HG03521 (cell line): ENCODE measurements at regions not wholly inside any gene's neighbourhood (a gene's known extent, or its start where the extent isn't known, plus 50 kb on each side); places are given as distances from the start of the nearest gene placed in this dataset.
"Not testable (repeated sequence)": the region's sequence is repeated elsewhere in the genome, so short reads cannot be mapped to it uniquely, and the experiment has no call there.

Source experiments
- ATAC-seq: cut with Tn5 transposase; IDR thresholded peaks from one replicate; pipeline ENCODE4 v1.9.1; 2021; ENCODE audit warnings: mild to moderate bottlenecking, moderate library complexity; ENCODE audit not compliant: unreplicated experiment

DNA sequence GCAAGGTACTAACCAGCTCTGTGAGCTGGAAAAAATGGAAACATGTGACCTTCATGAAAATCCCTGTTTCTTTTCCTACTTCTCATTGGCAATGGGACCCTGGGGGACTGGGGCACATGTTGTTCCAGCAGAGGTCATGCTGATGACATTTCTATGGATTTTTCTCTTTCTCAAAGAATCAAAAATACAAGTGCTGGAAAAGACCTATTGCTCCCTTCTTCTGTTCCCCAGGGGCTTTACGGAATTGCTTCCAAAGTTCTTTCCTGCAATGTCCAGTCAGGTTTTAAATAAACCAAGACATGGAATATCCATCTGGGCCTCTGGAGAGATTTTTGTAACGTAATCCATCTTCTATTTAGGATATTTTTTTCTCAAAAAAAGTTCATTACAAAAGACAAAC, 1006.1 kb upstream of the CELF4 start:
- no peak for ATAC-seq

DNA sequence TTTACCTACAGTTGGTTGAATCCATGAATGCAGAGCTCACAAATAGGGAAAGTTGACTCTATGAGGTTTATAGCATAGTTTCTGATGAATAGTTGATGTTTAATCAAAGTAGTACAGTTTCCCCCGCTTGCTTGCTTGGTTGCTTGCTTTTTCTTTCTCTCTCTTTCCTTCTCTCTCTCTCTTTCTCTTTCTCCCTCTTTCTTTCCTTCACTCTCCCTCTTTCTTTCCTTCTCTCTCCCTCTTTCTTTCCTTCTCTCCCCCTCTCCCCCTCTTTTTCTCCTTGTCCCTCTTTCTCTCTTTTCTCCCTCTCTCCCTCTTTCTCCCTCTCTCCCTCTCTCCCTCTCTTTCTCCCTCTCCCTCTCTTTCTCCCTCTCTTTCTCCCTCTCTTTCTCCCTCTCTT, 999.9 kb upstream of the CELF4 start:
- ATAC-seq = no peak

DNA sequence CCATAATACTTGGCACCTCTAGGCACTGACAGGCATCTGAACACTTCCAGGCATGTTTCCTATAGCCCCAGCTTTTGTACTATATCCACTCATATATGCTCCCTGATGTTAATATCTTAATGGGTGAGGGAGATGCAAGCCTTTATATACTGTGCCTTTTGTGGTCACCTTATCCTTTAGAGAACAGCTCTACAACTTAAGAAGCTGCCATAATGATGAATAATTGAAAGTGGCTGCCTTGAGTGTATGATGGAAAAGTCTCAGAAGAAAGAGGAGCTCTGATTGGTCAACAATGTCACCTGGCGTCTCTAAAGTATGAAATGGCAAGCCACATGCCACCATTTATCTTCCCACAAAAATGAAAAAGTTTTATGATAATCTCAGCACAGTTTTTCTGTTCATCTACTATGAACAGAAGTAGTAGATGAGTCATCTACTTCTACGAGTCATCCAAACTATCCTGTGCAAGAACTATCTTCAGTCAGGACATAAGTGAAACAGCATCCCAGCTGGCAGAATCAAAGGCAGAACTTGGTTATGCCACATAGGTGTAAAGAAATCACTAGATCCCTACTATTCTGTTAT, 997.9 kb upstream of the CELF4 start:
- ATAC-seq = no peak

DNA sequence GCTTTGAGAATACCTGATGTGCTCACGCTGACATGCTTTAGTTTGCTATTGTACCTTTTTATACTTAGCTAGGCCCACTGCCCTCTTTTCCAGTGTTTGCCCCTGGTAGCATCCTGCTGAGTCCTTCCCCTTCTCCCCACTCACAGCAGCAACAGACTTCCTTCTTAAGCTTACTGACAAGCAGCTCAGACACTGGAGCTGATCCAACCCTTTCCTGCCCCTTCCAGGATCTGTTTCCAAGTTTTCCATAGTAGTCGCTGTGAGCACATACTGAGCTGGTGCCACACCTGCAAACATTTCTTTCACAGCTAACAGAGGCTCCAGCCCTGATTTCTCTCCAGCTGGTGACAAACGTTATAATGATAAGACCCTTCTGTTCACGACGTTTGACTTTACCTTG, 991.4 kb upstream of the CELF4 start:
- ATAC-seq = no peak

DNA sequence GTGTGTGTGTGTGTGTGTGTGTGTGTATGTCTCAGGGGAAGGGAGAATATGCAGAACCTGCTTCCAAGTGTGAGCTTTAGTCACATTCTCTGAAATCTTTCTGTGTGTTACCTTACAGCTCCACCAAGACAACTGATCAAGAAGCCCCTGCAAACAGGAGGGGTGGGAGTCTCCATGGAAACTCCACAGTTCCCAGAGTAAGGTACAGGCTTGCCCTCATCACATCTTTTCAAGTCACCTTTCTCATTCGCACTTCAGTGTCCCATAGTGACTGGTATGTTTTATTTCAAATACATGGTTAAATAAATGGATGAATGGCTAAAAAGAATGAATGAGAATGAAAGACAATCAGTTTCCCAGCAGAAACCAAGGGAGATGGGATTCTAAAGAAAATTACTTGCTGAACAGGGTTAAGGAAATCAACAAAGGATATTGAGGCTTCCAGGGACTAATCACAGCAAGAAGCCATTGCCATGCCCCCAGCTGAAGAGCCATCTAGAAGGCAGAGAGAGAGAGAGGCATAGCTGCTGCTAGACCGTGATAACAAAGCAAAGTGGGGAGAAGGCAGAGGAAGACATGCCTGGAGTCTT, 987.2 kb upstream of the CELF4 start:
- no peak for ATAC-seq

DNA sequence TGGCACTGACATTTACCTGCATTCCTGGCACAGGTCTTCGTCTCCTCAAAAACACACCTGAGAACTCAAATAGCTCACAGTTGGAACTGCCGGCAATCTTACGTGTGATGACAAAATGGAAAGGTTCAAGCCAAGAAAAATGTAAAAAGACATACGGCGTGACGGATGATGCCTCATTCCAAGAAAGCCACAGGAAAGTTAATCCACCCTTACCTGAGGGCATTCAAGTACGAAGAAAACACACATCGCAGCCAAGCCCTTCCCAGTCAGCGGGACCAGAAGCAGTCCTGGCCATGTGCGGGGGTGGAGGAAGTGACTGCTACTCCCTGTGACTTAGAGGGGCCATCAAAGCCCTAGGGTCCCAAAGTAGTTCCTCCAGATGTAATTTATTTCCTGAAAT, 986.3 kb upstream of the CELF4 start:
- ATAC-seq = no peak

DNA sequence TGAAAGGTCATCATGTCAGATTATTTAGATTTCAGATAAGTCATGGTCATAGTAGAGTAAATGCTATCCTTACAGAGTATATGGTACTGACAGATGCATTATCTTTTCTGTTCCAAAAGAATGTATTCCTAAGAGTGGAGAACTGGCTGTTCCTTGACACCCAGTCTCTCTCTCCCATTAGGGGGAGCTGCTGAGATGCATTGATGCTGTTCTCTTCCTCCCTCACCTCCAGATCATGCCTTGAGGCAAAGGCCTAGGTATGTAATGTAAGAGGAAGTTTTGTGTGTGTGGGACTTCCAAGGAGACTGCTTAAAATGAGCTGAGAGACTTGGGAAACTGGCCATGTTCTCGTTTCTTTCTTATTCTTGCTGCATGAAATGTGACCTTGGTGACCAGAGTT, 979.5 kb upstream of the CELF4 start:
- no peak for ATAC-seq

DNA sequence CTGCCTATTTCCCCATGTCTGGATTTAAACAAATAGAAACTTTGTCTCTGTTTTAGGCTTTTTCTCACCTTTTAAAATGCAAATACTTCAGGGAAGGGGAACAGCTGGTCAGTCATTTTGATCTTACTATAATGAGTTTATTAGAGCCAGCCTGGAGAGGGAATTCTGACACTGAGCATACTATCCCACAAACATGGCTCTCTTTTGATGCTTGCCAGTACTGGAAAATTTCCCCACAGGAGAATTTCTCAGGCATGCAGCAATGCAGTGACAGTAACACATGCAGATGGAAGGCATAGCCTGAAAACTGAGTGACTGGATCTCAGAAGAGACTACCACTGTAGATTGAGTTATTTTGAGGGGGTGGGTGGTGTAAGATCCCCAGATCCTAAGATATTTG, 974.3 kb upstream of the CELF4 start:
- no peak for ATAC-seq

DNA sequence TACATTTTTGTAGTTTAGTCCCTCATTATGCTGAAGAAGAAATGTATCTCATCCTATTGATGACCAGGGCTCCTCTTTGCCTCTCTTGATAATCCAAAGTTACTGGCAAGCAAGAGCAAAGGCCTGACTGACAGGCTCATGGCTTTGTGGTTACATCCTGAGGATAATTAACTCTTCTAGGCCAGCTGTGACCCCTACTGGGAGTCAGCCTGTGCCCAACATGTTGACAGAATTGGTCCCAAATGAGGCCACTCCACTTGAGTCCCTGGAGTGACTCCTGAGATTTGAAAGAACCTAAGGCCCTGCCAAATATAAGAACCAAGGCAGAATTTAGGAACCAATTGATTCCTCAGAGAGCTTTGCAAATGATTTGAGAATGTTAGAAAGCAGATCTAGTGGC, 973.8 kb upstream of the CELF4 start:
- ATAC-seq = no peak

DNA sequence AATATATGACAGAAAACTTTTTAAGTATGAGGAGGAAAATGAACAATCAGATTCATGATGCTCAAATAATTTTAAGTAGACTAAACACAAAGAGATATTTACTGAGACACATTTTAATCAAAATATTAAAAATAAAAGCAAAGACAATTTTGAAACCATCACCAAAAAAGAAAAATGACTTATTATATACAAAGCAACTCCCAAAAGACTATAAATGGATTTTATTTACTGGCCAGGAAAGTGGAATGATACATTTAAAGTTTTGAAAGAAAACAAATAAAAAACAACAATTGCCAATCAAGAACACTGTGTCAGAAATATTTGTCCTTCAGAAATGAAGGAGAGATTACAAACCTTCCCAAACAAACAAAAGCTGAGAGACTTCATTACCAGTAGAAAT, 968.5 kb upstream of the CELF4 start:
- no peak for ATAC-seq

DNA sequence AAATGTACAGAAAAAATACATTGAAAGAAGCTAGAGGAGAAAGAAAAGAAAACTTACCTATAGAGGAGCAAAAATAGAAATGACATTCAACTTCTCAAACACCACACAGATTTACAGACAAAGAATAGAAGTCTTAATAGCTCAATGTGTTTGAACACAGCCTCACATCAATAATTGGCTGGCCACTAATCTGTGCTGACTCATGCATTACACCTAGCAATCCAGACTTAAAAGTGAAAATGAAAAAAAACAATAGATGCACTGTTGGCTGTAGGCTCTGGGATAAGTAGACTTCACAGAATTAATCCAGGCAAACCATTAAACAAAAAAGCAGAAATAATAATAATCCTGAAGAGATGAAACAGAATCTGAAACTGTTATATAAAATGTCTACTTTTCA, 961.3 kb upstream of the CELF4 start:
- no peak for ATAC-seq

DNA sequence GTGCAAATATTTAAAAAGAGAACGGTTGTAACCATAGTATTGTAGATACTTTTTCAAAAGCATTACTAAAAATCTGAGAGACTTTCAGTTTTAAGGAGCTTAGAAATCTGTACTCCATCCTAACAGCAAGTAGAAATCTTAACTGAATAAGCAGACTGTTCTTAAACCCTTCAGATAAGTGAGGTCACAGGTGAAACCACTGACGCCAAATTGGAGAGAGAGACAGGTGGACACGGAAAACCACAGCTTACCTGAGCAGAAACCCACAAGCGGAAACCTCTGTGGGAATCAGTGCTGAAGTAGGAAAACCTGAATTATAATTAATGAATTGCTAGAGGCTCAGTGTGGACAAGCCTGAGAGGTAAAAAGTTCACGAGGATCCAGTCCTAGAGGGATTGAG, 959.4 kb upstream of the CELF4 start:
- ATAC-seq = no peak

DNA sequence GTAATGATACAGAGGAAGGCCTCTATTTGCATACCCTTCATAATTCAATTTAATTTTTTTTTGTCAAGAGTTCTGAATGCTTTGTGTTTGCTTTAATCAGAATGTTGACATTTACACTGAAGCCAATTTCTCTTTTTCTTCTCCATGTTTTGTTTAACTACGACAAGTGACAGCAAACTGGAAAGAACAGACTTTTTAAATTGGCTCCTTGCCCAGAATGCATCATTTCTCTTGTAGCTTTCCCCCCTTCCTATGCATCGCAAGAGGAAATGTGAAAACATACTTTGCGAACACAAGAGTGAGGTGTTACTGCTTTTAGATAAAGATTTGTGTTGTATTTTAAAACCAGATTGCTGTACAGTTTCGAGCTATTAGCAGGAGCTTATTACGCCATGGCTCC, 955.2 kb upstream of the CELF4 start:
- ATAC-seq = no peak

DNA sequence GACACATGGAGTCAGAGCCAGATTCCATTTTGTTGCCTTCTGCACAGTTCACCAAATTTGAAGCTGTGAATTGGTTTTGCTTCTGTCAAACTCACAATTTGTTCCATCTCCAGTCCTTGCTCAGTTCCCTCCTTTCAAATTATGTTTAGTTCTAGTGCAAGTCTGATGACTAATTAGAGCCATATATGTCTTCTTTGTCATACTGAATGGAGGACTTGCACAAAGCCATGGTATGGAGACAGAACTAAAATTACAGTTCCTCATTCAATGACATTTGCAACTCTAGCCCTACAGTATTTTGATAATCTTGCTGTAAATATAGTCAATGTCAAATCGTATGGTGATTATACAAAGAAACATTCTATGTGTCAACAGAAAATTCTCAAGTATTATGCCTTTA, 936.9 kb upstream of the CELF4 start:
- no peak for ATAC-seq

DNA sequence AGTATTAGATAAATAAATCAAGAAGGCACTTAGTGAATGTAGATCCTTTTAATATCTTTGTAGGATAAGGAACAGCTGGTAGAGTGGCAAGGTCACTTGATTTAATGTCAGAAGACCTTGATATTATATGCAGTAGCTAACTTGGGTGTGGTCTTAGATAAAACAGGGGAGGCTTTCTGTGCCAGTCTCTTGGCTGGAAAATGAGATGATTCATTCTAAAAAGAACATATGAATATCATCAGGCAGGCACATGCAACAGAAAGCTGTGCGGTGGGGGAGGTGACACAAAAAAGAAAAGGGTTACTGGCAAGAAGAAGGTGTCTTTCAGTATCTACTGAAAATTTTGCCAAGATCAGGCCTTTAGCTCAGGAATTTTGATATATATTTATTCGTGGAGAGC, 931.7 kb upstream of the CELF4 start:
- ATAC-seq = no peak

DNA sequence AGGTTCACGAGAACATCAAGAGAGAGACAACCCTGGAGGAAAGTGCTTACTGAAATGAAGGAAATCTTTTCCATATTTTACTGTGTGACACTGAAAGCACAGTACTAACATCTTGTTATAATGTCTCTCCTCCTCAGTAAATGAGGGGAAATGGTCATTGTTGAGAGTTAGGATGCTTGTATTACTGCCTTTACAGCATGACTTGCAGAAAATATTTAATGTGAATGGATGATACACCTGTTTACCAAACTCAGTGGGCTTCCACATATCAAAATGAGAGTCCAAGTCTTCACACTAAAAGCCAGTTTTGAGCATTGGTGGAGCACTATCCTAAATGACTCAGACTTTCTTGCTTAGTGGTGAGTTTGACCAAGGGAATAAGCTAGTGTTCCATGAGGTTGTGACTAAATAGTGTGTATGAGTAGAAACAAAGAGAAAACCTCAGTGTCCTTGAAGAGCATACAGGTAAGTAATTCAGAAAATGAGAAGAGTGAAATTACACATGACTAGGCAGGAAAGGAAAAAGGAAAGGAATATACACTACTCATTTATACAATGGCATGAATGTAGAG, 930.7 kb upstream of the CELF4 start:
- ATAC-seq = no peak

DNA sequence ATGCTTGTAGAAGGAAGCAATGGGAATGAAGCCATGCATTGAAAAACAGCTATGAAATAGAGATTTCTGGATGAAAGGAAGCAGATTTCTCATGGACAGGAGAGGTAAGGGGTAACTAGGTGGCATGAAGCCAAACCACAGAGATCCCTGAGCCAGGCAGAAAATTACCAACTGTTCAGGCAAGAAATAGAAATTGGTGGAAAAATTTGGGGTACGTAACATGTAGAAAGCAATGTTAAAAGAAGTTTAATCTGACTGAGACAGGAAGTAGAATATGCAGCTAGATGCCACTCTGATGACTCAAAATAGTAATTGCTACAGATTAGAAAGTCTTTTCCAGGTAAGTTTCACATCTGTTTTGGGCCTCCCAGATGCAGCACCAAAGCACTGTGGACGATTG, 928.5 kb upstream of the CELF4 start:
- no peak for ATAC-seq

DNA sequence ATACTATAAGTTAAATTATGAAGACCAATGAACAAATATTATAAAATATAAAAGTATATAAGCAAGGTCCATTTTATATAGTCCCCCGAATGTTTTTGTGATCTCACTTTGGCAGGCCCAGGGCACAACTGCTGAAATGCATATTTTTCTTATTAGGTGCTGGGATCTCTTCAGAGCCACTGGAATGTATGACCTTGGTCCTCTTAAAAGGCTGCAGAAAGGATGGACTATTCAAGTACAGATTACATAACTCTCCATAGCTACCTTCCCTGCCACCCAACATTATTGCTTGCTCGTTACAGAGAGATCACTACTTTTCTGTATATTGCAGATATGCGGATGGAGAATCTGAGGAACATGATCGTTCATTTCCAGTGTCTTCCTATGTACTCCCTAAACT, 925.6 kb upstream of the CELF4 start:
- ATAC-seq = no peak

DNA sequence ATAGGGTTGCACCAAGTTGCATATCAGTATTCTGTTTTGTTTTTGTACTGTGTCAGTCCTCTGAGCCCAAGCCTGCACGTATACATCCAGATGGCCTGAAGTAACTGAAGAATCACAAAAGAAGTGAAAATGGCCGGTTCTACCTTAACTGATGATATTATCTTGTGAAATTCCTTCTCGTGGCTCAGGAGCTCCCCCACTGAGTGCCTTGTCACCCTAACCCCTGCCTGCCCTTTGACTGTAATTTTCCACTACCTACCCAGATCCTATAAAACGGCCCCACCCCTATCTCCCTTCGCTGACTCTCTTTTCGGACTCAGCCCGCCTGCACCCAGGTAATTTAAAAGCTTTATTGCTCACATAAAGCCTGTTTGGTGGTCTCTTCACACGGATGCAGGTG, 924.1 kb upstream of the CELF4 start:
- not testable (repeated sequence) for ATAC-seq

DNA sequence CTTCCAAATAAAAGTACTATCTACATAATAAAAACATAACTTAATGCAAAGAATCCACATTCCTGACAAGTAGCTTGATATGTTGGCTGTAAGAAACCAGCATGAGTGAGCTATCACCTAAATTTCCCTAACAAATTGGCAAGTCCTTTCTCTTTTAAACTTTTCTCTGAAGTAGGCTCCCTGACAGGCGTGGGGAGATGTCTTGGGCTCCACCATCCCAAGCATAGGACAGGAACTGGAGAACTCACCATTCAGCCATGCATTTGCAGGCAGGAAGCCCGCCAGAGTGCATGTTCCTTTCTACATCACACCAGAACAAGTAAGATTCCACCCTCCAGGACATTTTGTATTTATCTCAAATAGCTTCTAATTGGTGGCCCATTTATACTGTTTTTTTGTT, 921.9 kb upstream of the CELF4 start:
- ATAC-seq = no peak

DNA sequence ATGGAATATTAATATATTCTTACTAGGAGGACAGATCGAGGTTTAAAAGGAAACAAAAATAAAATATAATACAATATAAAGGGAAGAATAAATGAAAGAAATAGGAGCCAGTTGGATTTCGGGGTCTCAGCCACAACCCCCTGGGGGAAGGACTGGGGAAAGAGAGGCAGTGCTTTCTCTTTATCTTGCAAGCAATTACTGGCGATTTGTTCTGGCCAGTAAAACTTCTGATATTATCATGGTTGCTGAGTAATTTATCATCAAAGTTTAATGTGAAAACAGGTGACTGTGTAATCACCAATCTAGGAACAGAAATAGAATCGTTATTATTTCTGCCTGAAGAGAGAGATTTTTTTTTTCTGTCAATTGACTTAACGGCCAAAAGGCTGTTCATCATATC, 917.7 kb upstream of the CELF4 start:
- no peak for ATAC-seq

DNA sequence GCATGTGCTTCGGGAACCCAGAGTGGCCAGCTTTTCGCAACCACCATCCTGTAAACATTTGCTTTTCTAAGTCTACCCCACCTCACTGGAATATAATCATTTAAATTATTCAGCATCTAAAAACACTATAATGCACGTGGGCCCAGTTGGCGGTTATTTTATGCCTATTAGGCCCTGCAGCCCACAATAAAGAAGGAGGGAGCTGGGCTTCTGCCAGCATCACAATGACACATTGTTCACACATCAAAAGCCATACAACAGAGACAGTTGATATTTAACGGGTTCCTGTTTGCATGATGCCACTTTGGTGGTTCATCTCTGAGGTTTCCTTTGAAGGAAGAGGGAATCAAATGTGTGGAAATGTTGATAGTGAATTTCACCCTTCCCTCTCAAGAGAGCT, 916.0 kb upstream of the CELF4 start:
- ATAC-seq = no peak

DNA sequence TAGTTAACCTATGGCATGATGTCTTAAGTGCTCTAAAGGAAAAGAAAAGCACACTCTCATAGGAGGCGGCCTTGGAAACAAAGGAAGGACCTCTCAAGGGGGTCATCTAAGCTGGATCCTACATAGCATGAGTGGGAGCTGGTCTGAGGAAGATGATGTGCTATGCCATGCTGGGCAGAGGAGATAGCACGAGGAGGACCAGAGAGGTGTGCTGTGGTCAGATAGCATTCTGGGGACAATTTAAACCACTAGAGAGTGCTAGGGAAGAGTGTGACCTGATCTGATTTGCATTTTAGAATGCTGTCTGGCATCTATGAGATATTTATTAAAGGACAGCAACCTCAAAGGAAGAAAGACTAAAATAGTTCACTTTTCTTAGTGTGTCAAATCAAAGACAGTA, 910.1 kb upstream of the CELF4 start:
- ATAC-seq = no peak
